ENCODE measurements at regions not wholly inside any gene's neighbourhood (a gene's known extent, or its start where the extent isn't known, plus 50 kb on each side); places are given as distances from the start of the nearest gene placed in this dataset.

- no peaks in the 10 kb centered on the region for H3K36me3 ChIP-seq (replicated peaks)
- in situ Hi-C loops (cut with HindIII; ENCODE audit: low pct_ligation_motif_present, low sequenced_read_pairs): no loop called here
- no peak overlapping the region for H3K27ac ChIP-seq
- no peak overlapping the region for H3K4me3 ChIP-seq (ENCODE audit: low read depth, low read length)
- peak; percentile 0 for DNase-seq
- H3K27me3 ChIP-seq (replicated peaks): no peaks in the 10 kb centered on the region
- TF ChIP-seq CTCF (IDR thresholded peaks at IDR 0.05; ENCODE audit: low read depth, low read length, missing control alignments): peak; percentile 53
These were observed 338.9 kb upstream of the FAM241A start for GRCh38 chr4:111806331-111806730.

- in situ Hi-C loops (cut with HindIII; ENCODE audit: low pct_ligation_motif_present, low sequenced_read_pairs): no loop called here
- no peak for DNase-seq
- Histone ChIP-seq H3K27me3 (replicated peaks) (no peaks in the 10 kb centered on the region), H3K36me3 (replicated peaks) (no peaks in the 10 kb centered on the region), H3K27ac (no peak overlapping the region), H3K4me3 (ENCODE audit: low read depth, low read length) (no peak overlapping the region)
- TF ChIP-seq CTCF (IDR thresholded peaks at IDR 0.05; ENCODE audit: low read depth, low read length, missing control alignments): no peak
These were observed 337.7 kb upstream of the FAM241A start for GRCh38 chr4:111807576-111807975.

- H3K27ac ChIP-seq: no peak overlapping the region
- H3K36me3 ChIP-seq (replicated peaks): no peaks in the 10 kb centered on the region
- no peak for TF ChIP-seq CTCF (IDR thresholded peaks at IDR 0.05; ENCODE audit: low read depth, low read length, missing control alignments)
- in situ Hi-C loops (cut with HindIII; ENCODE audit: low pct_ligation_motif_present, low sequenced_read_pairs): no loop called here
- no peak overlapping the region for H3K4me3 ChIP-seq (ENCODE audit: low read depth, low read length)
- DNase-seq: no peak
- no peaks in the 10 kb centered on the region for H3K27me3 ChIP-seq (replicated peaks)
These were observed 337.1 kb upstream of the FAM241A start for GRCh38 chr4:111808174-111808573.

- no peaks in the 10 kb centered on the region for H3K36me3 ChIP-seq (replicated peaks)
- no peak overlapping the region for H3K4me3 ChIP-seq (ENCODE audit: low read depth, low read length)
- H3K27ac ChIP-seq: no peak overlapping the region
- H3K27me3 ChIP-seq (replicated peaks): no peaks in the 10 kb centered on the region
- in situ Hi-C loops (cut with HindIII; ENCODE audit: low pct_ligation_motif_present, low sequenced_read_pairs): no loop called here
- TF ChIP-seq CTCF (IDR thresholded peaks at IDR 0.05; ENCODE audit: low read depth, low read length, missing control alignments): no peak
- no peak for DNase-seq
These were observed 333.6 kb upstream of the FAM241A start for GRCh38 chr4:111811661-111812060.

- no peak for TF ChIP-seq CTCF (IDR thresholded peaks at IDR 0.05; ENCODE audit: low read depth, low read length, missing control alignments)
- in situ Hi-C loops (cut with HindIII; ENCODE audit: low pct_ligation_motif_present, low sequenced_read_pairs): no loop called here
These were observed 333.1 kb upstream of the FAM241A start for GRCh38 chr4:111812114-111812513.

GRCh38 chr4:111812760-111813159 is 332.5 kb upstream of the FAM241A start:
- H3K36me3 ChIP-seq (replicated peaks): no peaks in the 10 kb centered on the region
- no peak overlapping the region for H3K4me3 ChIP-seq (ENCODE audit: low read depth, low read length)
- TF ChIP-seq CTCF (IDR thresholded peaks at IDR 0.05; ENCODE audit: low read depth, low read length, missing control alignments): no peak
- DNase-seq: no peak
- in situ Hi-C loops (cut with HindIII; ENCODE audit: low pct_ligation_motif_present, low sequenced_read_pairs): no loop called here
- H3K27ac ChIP-seq: no peak overlapping the region
- H3K27me3 ChIP-seq (replicated peaks): no peaks in the 10 kb centered on the region

More at GRCh38 chr4:111812114-111812513, 333.1 kb upstream of the FAM241A start:
- Histone ChIP-seq H3K27me3 (replicated peaks) (no peaks in the 10 kb centered on the region), H3K36me3 (replicated peaks) (no peaks in the 10 kb centered on the region), H3K4me3 (ENCODE audit: low read depth, low read length) (no peak overlapping the region), H3K27ac (no peak overlapping the region)
- no peak for DNase-seq

All from brain microvascular endothelial cell (primary cell).